Mesothelial cell of epicardium (in vitro differentiated cells): ENCODE measurements at regions not wholly inside any gene's neighbourhood (a gene's known extent, or its start where the extent isn't known, plus 50 kb on each side); places are given as distances from the start of the nearest gene placed in this dataset.
"Not testable (repeated sequence)": the region's sequence is repeated elsewhere in the genome, so short reads cannot be mapped to it uniquely, and the experiment has no call there.

Experiments
- DNase-seq, 2 experiments: peaks; one replicate each; pipeline ENCODE4 v3.0.0; 2021; ENCODE audit warnings: low spot score in 2 of 2; ENCODE audit not compliant: unreplicated experiment in 2 of 2
- H3K27ac Mint-ChIP-seq: 2 replicates; pipeline ENCODE4 v1.8.0; 2021; ENCODE audit warnings: mixed read lengths
- H3K27me3 Mint-ChIP-seq: 2 replicates; pipeline ENCODE4 v1.8.0; 2021; ENCODE audit warnings: low read depth, mixed read lengths
- H3K36me3 Mint-ChIP-seq: 2 replicates; pipeline ENCODE4 v1.8.0; 2021; ENCODE audit warnings: mixed read lengths
- H3K4me1 Mint-ChIP-seq: 2 replicates; pipeline ENCODE4 v1.8.0; 2021; ENCODE audit warnings: mixed read lengths
- H3K4me3 Mint-ChIP-seq: 2 replicates; pipeline ENCODE4 v1.8.0; 2021; ENCODE audit warnings: mild to moderate bottlenecking, moderate library complexity, mixed read lengths
- H3K9me3 Mint-ChIP-seq: 2 replicates; pipeline ENCODE4 v1.8.0; 2021; ENCODE audit warnings: mixed read lengths
- CTCF ChIP-seq: fragments of 200-600 bp; sonication (generic); IDR thresholded peaks from one replicate; pipeline ENCODE4 v1.5.0; 2021; ENCODE audit warnings: antibody characterized with exemption; ENCODE audit not compliant: unreplicated experiment

DNA sequence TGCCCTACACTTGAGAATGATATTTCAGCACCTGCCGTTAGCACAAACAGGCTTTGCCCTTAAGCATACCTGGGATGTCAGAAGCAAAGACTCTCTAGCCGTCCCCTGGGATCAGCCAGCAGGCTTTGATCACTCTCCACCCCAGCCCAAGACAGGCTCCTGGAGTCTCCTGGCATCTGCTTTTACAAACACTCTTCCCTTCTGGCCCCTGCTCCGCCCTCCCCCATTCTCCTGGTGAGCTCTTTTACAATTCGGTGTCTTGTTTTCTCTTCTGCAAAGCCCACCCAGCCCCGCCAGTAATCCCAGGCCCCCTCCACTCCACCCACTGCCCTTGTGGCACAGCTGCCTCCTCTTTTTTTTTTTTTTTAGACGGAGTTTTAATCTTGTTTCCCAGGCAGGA, 50.4 kb downstream of the KATNIP start:
- Mint-ChIP-seq H3K4me1 (peaks cover 39% of the 10 kb centered on the region), H3K27me3 (no peaks in the 10 kb centered on the region), H3K36me3 (peaks cover 4% of the 10 kb centered on the region), H3K9me3 (no peaks in the 10 kb centered on the region), H3K4me3 (no peak overlapping the region), H3K27ac (peak overlapping the region; percentile 25)
- no peak for TF ChIP-seq CTCF
- DNase-seq: no peak

DNA sequence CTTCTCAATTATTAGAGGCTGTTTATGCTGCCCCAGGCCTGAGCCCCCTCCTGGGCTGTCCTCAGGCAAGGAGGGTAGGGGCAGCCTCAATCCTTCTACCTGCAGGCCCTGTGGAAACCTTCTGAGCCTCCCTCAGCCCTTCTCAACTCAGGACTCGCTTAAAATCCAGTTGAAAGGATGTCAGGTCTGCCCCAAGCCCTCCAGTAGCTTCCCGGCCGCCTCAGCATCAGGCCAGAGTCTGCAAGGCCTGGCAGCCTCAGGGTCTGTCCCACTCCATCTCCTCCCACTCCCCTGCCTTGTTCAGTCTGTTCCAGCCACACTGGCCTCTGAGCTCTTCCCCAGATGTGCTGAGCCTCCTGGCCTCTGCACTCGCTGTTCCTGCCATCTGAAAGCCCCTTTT, 52.2 kb downstream of the KATNIP start:
- TF ChIP-seq CTCF: no peak
- peaks cover 4% of the 10 kb centered on the region for H3K36me3 Mint-ChIP-seq
- no peaks in the 10 kb centered on the region for H3K9me3 Mint-ChIP-seq
- H3K27ac Mint-ChIP-seq: peak overlapping the region; percentile 77
- H3K4me1 Mint-ChIP-seq: peaks cover 30% of the 10 kb centered on the region
- H3K4me3 Mint-ChIP-seq: no peak overlapping the region
- DNase-seq: no peak
- no peaks in the 10 kb centered on the region for H3K27me3 Mint-ChIP-seq

DNA sequence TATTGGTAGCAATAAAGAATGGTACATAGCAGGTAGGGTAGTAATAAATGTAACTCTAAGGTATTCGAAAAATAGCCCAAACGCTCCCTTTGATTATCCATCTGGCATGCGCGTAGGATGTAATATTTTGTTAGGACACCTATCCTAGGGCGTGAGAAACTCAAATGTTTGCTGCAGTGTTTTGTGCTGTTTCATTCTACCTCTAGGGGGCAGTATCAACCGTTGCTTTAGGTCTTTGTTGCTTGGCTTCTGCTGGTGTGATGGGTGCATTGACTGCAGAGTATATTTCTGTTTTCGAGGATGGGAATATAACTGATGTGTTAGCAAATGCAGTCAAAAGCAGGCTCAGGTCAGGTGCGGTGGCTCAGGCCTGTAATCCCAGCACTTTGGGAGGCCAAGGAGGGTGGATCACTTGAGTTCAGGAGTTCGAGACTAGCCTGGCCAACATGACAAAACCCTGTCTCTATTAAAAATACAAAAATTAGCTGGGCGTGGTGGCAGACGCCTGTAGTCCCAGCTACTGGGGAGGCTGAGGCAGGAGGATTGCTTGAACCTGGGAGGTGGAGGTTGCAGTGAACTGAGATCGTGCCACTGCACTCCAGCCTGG, 55.7 kb downstream of the KATNIP start:
- H3K9me3 Mint-ChIP-seq, H3K27ac Mint-ChIP-seq, DNase-seq, H3K36me3 Mint-ChIP-seq, H3K27me3 Mint-ChIP-seq, H3K4me3 Mint-ChIP-seq: not testable (repeated sequence)
- peaks cover 23% of the 10 kb centered on the region for H3K4me1 Mint-ChIP-seq
- peak; percentile 80 for TF ChIP-seq CTCF

DNA sequence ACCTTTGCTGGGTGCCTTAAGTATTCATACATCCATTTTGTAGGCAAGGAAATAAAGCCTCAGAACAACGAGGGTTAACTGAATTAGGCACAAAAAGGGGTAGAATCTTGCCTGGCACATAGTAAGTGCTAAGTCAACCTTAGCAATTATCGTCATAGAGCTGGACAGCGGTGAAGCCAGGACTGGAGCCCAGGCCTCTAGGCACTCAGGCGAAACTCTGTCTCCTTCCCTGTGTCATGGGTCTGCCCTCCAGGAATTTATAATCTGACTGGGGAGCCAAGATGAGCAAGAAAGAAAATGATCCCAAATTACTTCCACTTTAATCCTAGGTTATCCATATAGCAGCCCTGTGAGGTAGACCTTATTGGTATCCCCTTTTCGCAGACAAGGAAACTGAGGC, 61.4 kb downstream of the KATNIP start:
- H3K27me3 Mint-ChIP-seq: no peaks in the 10 kb centered on the region
- no peak overlapping the region for H3K4me3 Mint-ChIP-seq
- H3K36me3 Mint-ChIP-seq: peaks cover 3% of the 10 kb centered on the region
- DNase-seq: no peak
- H3K4me1 Mint-ChIP-seq: peaks cover 27% of the 10 kb centered on the region
- H3K9me3 Mint-ChIP-seq: no peaks in the 10 kb centered on the region
- H3K27ac Mint-ChIP-seq: no peak overlapping the region
- no peak for TF ChIP-seq CTCF

GRCh38 chr16:27613238-27613791, 63.4 kb downstream of the KATNIP start:
- H3K9me3 Mint-ChIP-seq: no peaks in the 10 kb centered on the region
- peaks cover 3% of the 10 kb centered on the region for H3K36me3 Mint-ChIP-seq
- no peaks in the 10 kb centered on the region for H3K27me3 Mint-ChIP-seq
- no peak overlapping the region for H3K4me3 Mint-ChIP-seq
- H3K27ac Mint-ChIP-seq: peak overlapping the region; percentile 89
- H3K4me1 Mint-ChIP-seq: peaks cover 41% of the 10 kb centered on the region
- TF ChIP-seq CTCF: no peak
- DNase-seq: no peak

- TF ChIP-seq CTCF: no peak
- Mint-ChIP-seq H3K27me3 (no peaks in the 10 kb centered on the region), H3K4me3 (peak overlapping the region; percentile 17), H3K9me3 (no peaks in the 10 kb centered on the region), H3K36me3 (peaks cover 3% of the 10 kb centered on the region), H3K4me1 (peaks cover 64% of the 10 kb centered on the region), H3K27ac (peak overlapping the region; percentile 95)
- no peak for DNase-seq
Measured at GRCh38 chr16:27617665-27618064, 67.7 kb downstream of the KATNIP start.
